NCI-H2196 (cell line): ENCODE measurements at regions not wholly inside any gene's neighbourhood (a gene's known extent, or its start where the extent isn't known, plus 50 kb on each side); places are given as distances from the start of the nearest gene placed in this dataset.

ENCODE experiments used
- DNase-seq: peaks from one replicate; lab custom pipeline; 2025; ENCODE audit not compliant: unreplicated experiment; lab: John Stamatoyannopoulos, UW

GRCh38 chr3:76178412-76178811 lies 393.1 kb upstream of the ZNF717 start:
- DNase-seq = no peak

DNA sequence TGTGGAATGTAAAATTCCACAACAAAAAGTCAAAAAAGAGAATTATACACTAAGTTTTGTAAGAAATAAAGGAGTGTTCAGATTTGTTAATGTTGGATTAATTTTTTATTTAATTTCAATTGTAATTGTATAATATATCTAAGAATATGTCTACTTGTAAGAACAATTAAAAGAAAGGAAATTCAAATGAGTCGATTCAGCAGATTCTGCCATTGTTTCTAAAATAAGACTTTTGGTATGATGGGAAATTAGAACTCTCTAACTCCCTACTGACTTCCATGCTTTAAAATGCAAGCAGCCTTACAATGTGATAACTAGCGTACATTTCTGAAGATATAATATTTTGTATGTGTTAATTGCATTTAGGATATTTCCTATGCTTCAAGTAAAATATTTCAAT lies 395.9 kb upstream of the ZNF717 start:
- DNase-seq = no peak

DNA sequence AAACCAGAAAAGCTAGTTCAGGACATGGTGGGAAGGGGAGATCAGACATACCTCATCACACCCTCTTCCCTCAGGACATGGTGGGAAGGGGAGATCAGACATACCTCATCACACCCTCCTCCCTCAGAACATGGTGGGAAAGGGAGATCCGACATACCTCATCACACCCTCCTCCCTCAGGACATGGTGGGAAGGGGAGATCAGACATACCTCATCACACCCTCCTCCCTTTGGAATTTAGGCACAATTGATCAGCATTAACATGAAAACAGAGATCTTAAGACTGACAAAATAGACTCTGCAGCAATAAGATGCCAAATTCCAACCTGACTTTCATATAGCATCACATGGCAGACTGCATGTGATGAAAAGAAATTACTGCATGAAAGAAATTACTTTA lies 412.7 kb upstream of the ZNF717 start:
- DNase-seq = no peak

DNA sequence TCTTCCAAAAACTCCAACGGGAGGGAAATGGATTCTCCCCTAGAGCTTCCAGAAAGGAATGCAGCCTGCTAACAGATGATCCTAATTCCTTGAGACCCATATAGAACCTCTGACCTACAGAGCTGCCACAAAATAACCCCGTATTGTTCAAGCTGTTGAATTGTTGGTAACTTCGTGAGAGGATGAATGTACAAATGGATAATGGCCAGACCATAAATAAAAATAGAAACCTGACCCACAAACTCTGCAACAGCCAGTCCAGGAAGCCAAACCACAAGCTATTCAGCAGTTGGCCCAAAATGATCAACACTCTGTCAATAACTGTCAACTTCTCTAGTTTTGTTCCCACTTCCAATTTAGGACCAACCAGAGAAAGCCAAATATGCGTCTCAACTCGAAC lies 414.0 kb upstream of the ZNF717 start:
- DNase-seq = no peak

GRCh38 chr3:76203578-76203977 lies 418.2 kb upstream of the ZNF717 start:
- no peak for DNase-seq

DNA sequence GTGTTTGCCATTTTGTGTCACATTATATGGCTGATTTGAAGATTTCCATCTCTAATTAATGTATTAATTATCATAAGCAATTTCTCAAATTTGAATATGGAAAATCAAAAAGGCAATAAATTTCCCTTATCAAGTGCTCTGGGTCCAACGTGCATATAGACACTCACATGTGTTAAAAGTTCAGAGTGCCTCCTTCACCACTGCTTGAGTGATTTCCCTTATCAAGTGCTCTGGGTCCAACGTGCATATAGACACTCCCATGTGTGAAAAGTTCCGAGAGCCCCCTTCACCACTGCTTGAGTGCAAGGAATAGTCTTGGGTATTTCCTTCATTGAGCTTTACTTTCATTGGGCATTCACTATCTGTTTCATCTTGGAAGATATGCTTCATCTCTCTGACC lies 421.0 kb upstream of the ZNF717 start:
- DNase-seq = no peak

GRCh38 chr3:76212679-76213078 lies 427.3 kb upstream of the ZNF717 start:
- DNase-seq = no peak

- DNase-seq = no peak
These were observed 436.9 kb upstream of the ZNF717 start for GRCh38 chr3:76222201-76222600.

DNA sequence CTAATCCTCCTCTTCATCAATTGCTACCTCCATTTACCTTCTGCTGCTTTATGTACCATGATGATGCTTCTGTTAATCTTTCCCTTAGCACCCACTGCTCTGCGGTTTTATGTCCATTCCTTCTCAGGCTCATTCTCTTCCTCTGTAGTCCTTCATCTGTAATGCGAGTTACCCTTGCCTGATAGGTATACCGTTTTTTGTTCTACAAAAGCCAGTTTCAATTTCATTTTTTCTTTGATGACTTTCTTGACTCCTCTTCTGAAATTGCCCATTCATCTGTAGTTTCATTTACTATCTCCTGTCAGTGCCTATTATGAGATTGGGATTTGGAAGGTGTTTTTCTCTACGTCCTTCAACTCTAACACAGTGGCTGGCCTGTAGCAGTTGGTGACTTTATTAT lies 445.9 kb upstream of the ZNF717 start:
- DNase-seq = no peak

GRCh38 chr3:76242886-76243753 lies 457.8 kb upstream of the ZNF717 start:
- DNase-seq = no peak

DNA sequence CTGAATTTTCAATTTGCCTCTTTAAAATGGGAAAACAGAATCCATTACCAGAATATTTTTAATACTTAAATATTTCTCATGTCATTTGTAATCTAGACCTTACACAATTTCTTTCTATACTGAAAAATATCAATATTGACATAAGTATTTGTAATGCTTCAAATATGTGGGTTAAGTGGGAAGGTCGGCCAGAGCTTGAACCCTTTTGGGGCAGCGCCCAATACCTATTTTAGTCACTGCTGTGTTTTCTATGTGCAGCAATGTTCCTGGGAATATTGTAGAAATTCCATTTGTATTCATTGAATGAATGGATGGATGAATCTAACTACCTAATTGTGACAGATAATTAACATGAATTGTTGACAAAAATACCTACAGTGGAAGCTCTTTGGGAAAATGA lies 459.7 kb upstream of the ZNF717 start:
- DNase-seq = no peak

- DNase-seq = no peak
These were observed 460.3 kb upstream of the ZNF717 start for GRCh38 chr3:76245622-76246021.

DNA sequence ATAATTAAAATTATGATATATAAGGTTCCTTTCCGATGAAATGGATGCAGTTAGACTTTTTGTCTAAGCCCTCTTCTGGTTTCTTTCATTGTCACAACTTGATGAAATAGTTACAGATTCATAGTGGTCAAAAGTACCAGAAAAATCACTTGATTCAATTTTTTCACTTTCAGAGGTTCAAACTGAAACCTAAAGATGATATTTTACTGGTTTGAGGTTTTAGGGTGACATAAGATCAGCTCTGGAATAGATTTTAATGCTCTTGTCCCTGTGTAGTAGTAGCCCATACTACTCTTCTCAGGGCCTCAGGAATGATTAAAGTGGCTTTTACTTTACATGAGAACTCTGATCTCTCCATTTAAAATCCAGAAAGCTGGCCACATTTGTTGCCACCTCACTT lies 479.1 kb upstream of the ZNF717 start:
- no peak for DNase-seq

DNA sequence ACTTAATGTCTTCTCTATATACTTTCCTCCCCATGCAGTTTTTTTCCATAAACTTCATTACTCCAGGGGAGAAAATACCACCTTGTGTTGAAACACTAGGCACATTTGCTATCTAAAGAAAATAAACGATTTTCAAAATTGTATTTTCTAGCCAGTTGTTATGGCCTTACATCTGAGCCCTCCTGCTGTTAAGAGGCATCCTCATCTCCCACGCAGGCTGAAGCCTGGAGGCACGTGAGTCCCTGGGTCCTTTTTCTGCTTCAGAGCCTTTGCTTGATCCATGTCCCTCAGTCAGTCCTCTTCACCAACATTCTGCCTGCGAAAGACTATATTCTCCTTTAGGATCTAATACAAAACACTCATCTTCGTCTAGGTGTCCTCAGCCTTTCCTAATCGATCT lies 479.6 kb upstream of the ZNF717 start:
- no peak for DNase-seq

GRCh38 chr3:76266511-76266910 lies 481.2 kb upstream of the ZNF717 start:
- DNase-seq = no peak

- no peak for DNase-seq
These were observed 482.6 kb upstream of the ZNF717 start for GRCh38 chr3:76267851-76268380.

DNA sequence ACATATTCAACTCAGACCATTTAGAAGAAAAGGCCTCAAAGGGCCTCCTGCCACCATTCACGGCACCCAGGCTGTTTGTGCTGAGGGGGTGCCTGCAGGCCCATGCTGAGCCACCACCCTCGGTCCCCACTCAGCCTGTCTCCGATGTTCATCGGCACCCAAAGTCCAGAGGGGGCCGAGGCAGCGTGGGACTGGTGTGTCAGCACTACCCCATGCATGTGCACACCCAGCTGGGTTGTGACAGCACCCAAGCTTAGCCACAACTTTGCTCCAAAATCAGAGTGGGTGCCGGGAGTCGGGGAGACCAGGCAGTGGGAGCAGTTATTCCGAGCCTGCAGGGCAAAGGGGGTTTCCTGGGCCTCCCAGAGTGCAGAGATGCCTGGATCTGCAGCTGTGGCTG lies 508.5 kb upstream of the ZNF717 start:
- DNase-seq = no peak

DNA sequence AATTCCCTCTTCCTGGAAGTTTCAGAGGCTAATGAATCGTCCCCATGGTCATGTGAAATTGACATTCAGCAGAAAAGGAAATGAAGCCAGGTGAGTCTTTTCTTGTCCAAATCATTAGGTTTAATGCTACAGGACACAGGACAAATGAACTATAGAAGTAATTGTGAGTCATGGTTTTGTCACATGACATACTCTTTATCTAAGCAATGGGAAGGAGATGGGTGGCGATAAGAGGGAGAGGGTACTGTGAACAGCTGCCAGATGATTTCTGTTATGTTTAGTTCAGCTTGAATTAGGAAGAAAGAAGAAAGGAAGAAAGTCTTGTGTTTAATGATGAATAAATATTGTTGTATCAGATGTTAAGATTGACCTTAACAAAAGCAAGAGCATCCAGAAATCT lies 515.4 kb upstream of the ZNF717 start:
- no peak for DNase-seq

- no peak for DNase-seq
These were observed 522.2 kb upstream of the ZNF717 start for GRCh38 chr3:76307556-76307955.

DNA sequence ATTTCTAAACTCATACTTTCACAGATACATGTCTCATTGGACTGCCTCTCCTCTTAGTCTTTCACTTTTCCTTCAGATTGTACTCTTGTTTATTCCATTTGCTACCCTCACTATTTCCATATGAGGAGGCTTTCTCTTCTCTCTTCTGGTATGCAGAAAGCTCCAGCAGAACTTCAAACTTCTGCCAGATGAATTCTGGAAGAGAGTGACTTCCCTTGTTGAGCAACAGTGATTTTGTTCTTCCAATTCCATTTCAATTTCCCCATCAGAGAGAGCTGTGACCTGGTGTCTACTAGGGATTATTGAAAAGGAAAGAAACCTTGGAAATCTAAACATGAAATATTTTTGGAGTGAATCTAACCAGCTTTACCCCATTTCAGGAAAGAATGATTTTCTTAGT lies 523.2 kb upstream of the ZNF717 start:
- DNase-seq = no peak

DNA sequence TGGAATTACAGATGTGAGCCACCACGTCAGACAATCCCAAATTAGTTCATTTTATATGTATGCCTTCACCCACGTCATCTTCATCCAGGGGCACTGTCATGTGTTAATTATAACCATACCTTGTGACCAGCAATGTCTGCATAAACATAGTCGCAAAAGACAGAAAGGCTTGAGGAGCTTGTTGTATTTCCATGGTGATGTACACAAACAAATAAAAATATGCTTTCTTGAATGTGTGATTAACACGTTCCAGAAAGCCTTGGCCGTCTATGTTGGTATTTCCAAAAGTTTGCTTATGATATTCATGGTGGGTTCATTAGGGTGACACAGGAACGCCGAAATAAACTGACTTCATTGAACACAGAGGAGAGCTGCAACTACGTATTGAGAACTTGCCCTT lies 524.7 kb upstream of the ZNF717 start:
- DNase-seq = no peak

GRCh38 chr3:76310667-76311066 lies 525.3 kb upstream of the ZNF717 start:
- DNase-seq = no peak

- DNase-seq = no peak
These were observed 526.6 kb upstream of the ZNF717 start for GRCh38 chr3:76311941-76312340.
